COLO829 (cell line): ENCODE measurements at regions not wholly inside any gene's neighbourhood (a gene's known extent, or its start where the extent isn't known, plus 50 kb on each side); places are given as distances from the start of the nearest gene placed in this dataset.

ENCODE experiments used
- DNase-seq: peaks from one replicate; pipeline ENCODE4 v3.0.0; 2012; ENCODE audit warnings: low spot score

- DNase-seq: no peak
Measured at GRCh38 chr14:34243401-34243800, 218.6 kb downstream of the SPTSSA start.

- no peak for DNase-seq
Measured at GRCh38 chr14:34243001-34243400, 219.0 kb downstream of the SPTSSA start.

GRCh38 chr14:34241185-34241711, 220.8 kb downstream of the SPTSSA start:
- DNase-seq: no peak

- DNase-seq: no peak
Measured at GRCh38 chr14:34238610-34239009, 223.4 kb downstream of the SPTSSA start.

GRCh38 chr14:34237677-34238076, 224.4 kb downstream of the SPTSSA start:
- peak; percentile 54 for DNase-seq

GRCh38 chr14:34237081-34237480, 225.0 kb downstream of the SPTSSA start:
- DNase-seq: peak; percentile 43

GRCh38 chr14:34235643-34236300, 226.3 kb downstream of the SPTSSA start:
- no peak for DNase-seq

- no peak for DNase-seq
Measured at GRCh38 chr14:34234258-34234657, 227.8 kb downstream of the SPTSSA start.

GRCh38 chr14:34233619-34234018, 228.4 kb downstream of the SPTSSA start:
- no peak for DNase-seq

- no peak for DNase-seq
Measured at GRCh38 chr14:34232790-34233189, 229.2 kb downstream of the SPTSSA start.

- DNase-seq: no peak
Measured at GRCh38 chr14:34231626-34232025, 230.4 kb downstream of the SPTSSA start.

- no peak for DNase-seq
Measured at GRCh38 chr14:34229140-34229539, 232.9 kb downstream of the SPTSSA start.

- no peak for DNase-seq
Measured at GRCh38 chr14:34228650-34228976, 233.4 kb downstream of the SPTSSA start.

GRCh38 chr14:34227834-34228649, 234.0 kb downstream of the SPTSSA start:
- DNase-seq: peak; percentile 67

GRCh38 chr14:34224221-34224620, 237.8 kb downstream of the SPTSSA start:
- no peak for DNase-seq

GRCh38 chr14:34223373-34224148, 238.5 kb downstream of the SPTSSA start:
- no peak for DNase-seq

GRCh38 chr14:34222867-34223266, 239.2 kb downstream of the SPTSSA start:
- DNase-seq: no peak

GRCh38 chr14:34222122-34222521, 239.9 kb downstream of the SPTSSA start:
- no peak for DNase-seq

GRCh38 chr14:34220921-34221320, 241.1 kb downstream of the SPTSSA start:
- no peak for DNase-seq

GRCh38 chr14:34220378-34220706, 241.7 kb downstream of the SPTSSA start:
- no peak for DNase-seq

GRCh38 chr14:34219661-34220377, 242.2 kb downstream of the SPTSSA start:
- no peak for DNase-seq

GRCh38 chr14:34218881-34219280, 243.2 kb downstream of the SPTSSA start:
- DNase-seq: no peak
